Nucleus accumbens (tissue), 56 donors: ENCODE measurements at regions not wholly inside any gene's neighbourhood (a gene's known extent, or its start where the extent isn't known, plus 50 kb on each side); places are given as distances from the start of the nearest gene placed in this dataset.
"Not testable (repeated sequence)": the region's sequence is repeated elsewhere in the genome, so short reads cannot be mapped to it uniquely, and the experiment has no call there.

ENCODE experiments used
- DNase-seq, 56 donors: peaks; one replicate each; lab custom pipeline; 2025; lab: John Stamatoyannopoulos, UW

- DNase-seq: no peak
Measured at GRCh38 chr4:186775902-186776301, 52.2 kb upstream of the FAT1 start.

GRCh38 chr4:186778134-186778533 is 54.5 kb upstream of the FAT1 start:
- no peak for DNase-seq

- DNase-seq: no peak
Measured at GRCh38 chr4:186780291-186781031, 56.8 kb upstream of the FAT1 start.

GRCh38 chr4:186781032-186781917 is 57.6 kb upstream of the FAT1 start:
- no peak for DNase-seq

GRCh38 chr4:186782302-186782701 is 58.6 kb upstream of the FAT1 start:
- DNase-seq: no peak

GRCh38 chr4:186787536-186787935 is 63.9 kb upstream of the FAT1 start:
- no peak for DNase-seq

- DNase-seq: no peak
Measured at GRCh38 chr4:186789651-186790050, 66.0 kb upstream of the FAT1 start.

- no peak for DNase-seq
Measured at GRCh38 chr4:186790630-186791029, 67.0 kb upstream of the FAT1 start.

- DNase-seq: no peak
Measured at GRCh38 chr4:186792728-186793366, 69.2 kb upstream of the FAT1 start.

- no peak for DNase-seq
Measured at GRCh38 chr4:186798951-186799659, 75.4 kb upstream of the FAT1 start.

GRCh38 chr4:186805020-186805820 is 81.6 kb upstream of the FAT1 start:
- no peak for DNase-seq

GRCh38 chr4:186805917-186806316 is 82.3 kb upstream of the FAT1 start:
- not testable (repeated sequence) for DNase-seq

GRCh38 chr4:186806679-186807421 is 83.2 kb upstream of the FAT1 start:
- no peak for DNase-seq

- no peak for DNase-seq
Measured at GRCh38 chr4:186807808-186808629, 84.4 kb upstream of the FAT1 start.

- DNase-seq: no peak
Measured at GRCh38 chr4:186808630-186809018, 85.0 kb upstream of the FAT1 start.

- DNase-seq: no peak
Measured at GRCh38 chr4:186809070-186809469, 85.4 kb upstream of the FAT1 start.

GRCh38 chr4:186810613-186811150 is 87.0 kb upstream of the FAT1 start:
- no peak for DNase-seq

- no peak for DNase-seq
Measured at GRCh38 chr4:186812592-186812991, 88.9 kb upstream of the FAT1 start.
